Neural cell (in vitro differentiated cells): ENCODE measurements at regions not wholly inside any gene's neighbourhood (a gene's known extent, or its start where the extent isn't known, plus 50 kb on each side); places are given as distances from the start of the nearest gene placed in this dataset.
"Not testable (repeated sequence)": the region's sequence is repeated elsewhere in the genome, so short reads cannot be mapped to it uniquely, and the experiment has no call there.

Source experiments
- H2AFZ ChIP-seq: fragments of 200-600, 300-800 bp; sonication (generic), shearing (Covaris generic); 2 replicates; pipeline ENCODE4 v1.6.0; 2014; ENCODE audit warnings: low read depth, mild to moderate bottlenecking, antibody characterized with exemption, low read length, moderate library complexity
- H3F3A ChIP-seq: fragments of 200-600 bp; shearing (Covaris generic); 2 replicates; pipeline ENCODE4 v1.6.1; 2016; ENCODE audit warnings: mild to moderate bottlenecking, moderate library complexity, mixed read lengths, antibody characterized with exemption, low read length; ENCODE audit not compliant: insufficient read depth, poor library complexity, severe bottlenecking
- H3K27ac ChIP-seq: fragments of 200-600, 300-800 bp; sonication (generic), shearing (Covaris generic); 2 replicates; pipeline ENCODE4 v1.5.1; 2014; ENCODE audit warnings: mild to moderate bottlenecking, low read length, moderate library complexity
- H3K27me3 ChIP-seq: fragments of 300-800, 200-600 bp; sonication (generic), shearing (Covaris generic); 2 replicates; pipeline ENCODE4 v1.6.0; 2014; ENCODE audit warnings: mild to moderate bottlenecking, low read depth, low read length, moderate library complexity; ENCODE audit not compliant: insufficient read depth
- H3K36me3 ChIP-seq: fragments of 300-800, 200-600 bp; sonication (generic), shearing (Covaris generic); 2 replicates; pipeline ENCODE4 v1.5.1; 2014; ENCODE audit warnings: mild to moderate bottlenecking, antibody characterized with exemption, low read length, moderate library complexity; ENCODE audit not compliant: insufficient read depth
- H3K4me2 ChIP-seq: fragments of 300-800, 200-600 bp; sonication (generic), shearing (Covaris generic); 2 replicates; pipeline ENCODE4 v1.6.0; 2014; ENCODE audit warnings: mild to moderate bottlenecking, low read length
- H3K4me3 ChIP-seq: fragments of 300-800, 200-600 bp; sonication (generic), shearing (Covaris generic); 2 replicates; pipeline ENCODE4 v1.5.1; 2014; ENCODE audit warnings: mild to moderate bottlenecking, low read length, moderate library complexity
- H3K79me2 ChIP-seq: fragments of 200-600 bp; shearing (Covaris generic); replicated peaks from 2 replicates; pipeline ENCODE4 v1.6.0; 2014; ENCODE audit warnings: mild to moderate bottlenecking, low read length, moderate library complexity; ENCODE audit not compliant: insufficient read depth
- H3K9ac ChIP-seq: fragments of 300-800, 200-600 bp; sonication (generic), shearing (Covaris generic); 2 replicates; pipeline ENCODE4 v1.6.1; 2016; ENCODE audit warnings: mild to moderate bottlenecking, low read length, mixed read lengths
- H3K9me2 ChIP-seq: fragments of 200-600 bp; shearing (Covaris generic); 2 replicates; pipeline ENCODE4 v1.6.1; 2016; ENCODE audit warnings: mild to moderate bottlenecking, low read length, mixed read lengths; ENCODE audit not compliant: insufficient read depth
- H3K9me3 ChIP-seq: fragments of 200-600, 300-800 bp; sonication (generic), shearing (Covaris generic); 2 replicates; pipeline ENCODE4 v1.6.1; 2016; ENCODE audit warnings: mild to moderate bottlenecking, mixed run types, low read length, moderate library complexity, mixed read lengths
- H4K20me1 ChIP-seq: fragments of 200-600 bp; shearing (Covaris generic); 2 replicates; pipeline ENCODE4 v1.6.1; 2016; ENCODE audit warnings: mild to moderate bottlenecking, mixed run types; ENCODE audit not compliant: insufficient read depth
- EP300 ChIP-seq: fragments of 450-650 bp; conservative IDR thresholded peaks from 2 replicates; pipeline ENCODE4 v1.6.1; 2014; ENCODE audit warnings: antibody characterized with exemption, mild to moderate bottlenecking, moderate library complexity; ENCODE audit not compliant: poor library complexity, severe bottlenecking
- EZH2 ChIP-seq: fragments of 200-600, 300-800 bp; shearing (Covaris generic), sonication (generic); IDR thresholded peaks from 2 replicates; pipeline ENCODE4 v1.6.1; 2014; ENCODE audit warnings: antibody characterized with exemption, low read length, borderline replicate concordance, mild to moderate bottlenecking; ENCODE audit not compliant: insufficient read depth, poor library complexity, severe bottlenecking
- MXI1 ChIP-seq: fragments of 450-650 bp; conservative IDR thresholded peaks from 2 replicates; pipeline ENCODE4 v1.6.1; 2014; ENCODE audit warnings: antibody characterized with exemption, mild to moderate bottlenecking; ENCODE audit not compliant: poor library complexity, severe bottlenecking
- POLR2AphosphoS5 ChIP-seq: IDR thresholded peaks from 2 replicates; pipeline ENCODE4 v1.6.1; 2012
- RAD21 ChIP-seq: fragments of 450-650 bp; conservative IDR thresholded peaks from 2 replicates; pipeline ENCODE4 v1.6.1; 2014; ENCODE audit warnings: antibody characterized with exemption, mild to moderate bottlenecking, moderate library complexity
- SMC3 ChIP-seq: fragments of 450-650 bp; conservative IDR thresholded peaks from 2 replicates; pipeline ENCODE4 v1.6.1; 2014; ENCODE audit warnings: antibody characterized with exemption, mild to moderate bottlenecking, moderate library complexity; ENCODE audit not compliant: poor library complexity
- TAF1 ChIP-seq: IDR thresholded peaks from 2 replicates; pipeline ENCODE4 v1.6.1; 2012; ENCODE audit warnings: low read depth
- TF ChIP-seq, protein P1 (sequence below): IDR thresholded peaks from 2 replicates; pipeline ENCODE4 v1.6.1; 2012; ENCODE audit warnings: borderline replicate concordance
- TF ChIP-seq, protein P2 (sequence below): fragments of 450-650 bp; IDR thresholded peaks from 2 replicates; pipeline ENCODE4 v1.5.1; 2014; ENCODE audit warnings: antibody characterized with exemption, mild to moderate bottlenecking, moderate library complexity; ENCODE audit not compliant: poor library complexity, severe bottlenecking

DNA sequence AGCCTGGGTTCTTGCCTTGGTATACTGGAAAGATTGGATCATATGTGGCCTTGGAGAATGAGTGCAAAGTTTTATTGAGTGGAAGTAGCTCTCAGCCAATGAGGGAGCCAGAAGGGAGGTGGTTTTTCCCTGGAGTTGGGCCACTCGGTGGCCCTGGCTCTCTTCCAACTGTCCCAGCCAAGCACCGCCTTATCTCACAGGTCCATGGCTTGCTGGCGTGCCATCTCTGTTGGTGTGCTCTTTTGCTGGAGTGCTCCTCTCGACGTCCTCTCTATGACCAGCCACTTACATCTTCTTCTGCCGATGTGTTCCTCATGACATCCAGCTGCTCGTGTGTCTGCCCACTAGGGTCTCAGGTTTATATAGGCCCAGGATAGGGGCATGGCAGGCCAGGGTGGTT, 505.9 kb upstream of the SYNCRIP start:
- Histone ChIP-seq H3K9me2 (no peaks in the 10 kb centered on the region), H3K27ac (no peak overlapping the region), H3K4me3 (no peak overlapping the region), H3K9me3 (no peaks in the 10 kb centered on the region), H3K79me2 (no peaks in the 10 kb centered on the region), H3K27me3 (no peaks in the 10 kb centered on the region), H2AFZ (no peak overlapping the region), H3K4me2 (no peak overlapping the region), H3K36me3 (no peaks in the 10 kb centered on the region), H3F3A (no peaks in the 10 kb centered on the region), H3K9ac (no peak overlapping the region), H4K20me1 (no peaks in the 10 kb centered on the region)
- no peak for TF ChIP-seq POLR2AphosphoS5
- TF ChIP-seq, protein P1, sequence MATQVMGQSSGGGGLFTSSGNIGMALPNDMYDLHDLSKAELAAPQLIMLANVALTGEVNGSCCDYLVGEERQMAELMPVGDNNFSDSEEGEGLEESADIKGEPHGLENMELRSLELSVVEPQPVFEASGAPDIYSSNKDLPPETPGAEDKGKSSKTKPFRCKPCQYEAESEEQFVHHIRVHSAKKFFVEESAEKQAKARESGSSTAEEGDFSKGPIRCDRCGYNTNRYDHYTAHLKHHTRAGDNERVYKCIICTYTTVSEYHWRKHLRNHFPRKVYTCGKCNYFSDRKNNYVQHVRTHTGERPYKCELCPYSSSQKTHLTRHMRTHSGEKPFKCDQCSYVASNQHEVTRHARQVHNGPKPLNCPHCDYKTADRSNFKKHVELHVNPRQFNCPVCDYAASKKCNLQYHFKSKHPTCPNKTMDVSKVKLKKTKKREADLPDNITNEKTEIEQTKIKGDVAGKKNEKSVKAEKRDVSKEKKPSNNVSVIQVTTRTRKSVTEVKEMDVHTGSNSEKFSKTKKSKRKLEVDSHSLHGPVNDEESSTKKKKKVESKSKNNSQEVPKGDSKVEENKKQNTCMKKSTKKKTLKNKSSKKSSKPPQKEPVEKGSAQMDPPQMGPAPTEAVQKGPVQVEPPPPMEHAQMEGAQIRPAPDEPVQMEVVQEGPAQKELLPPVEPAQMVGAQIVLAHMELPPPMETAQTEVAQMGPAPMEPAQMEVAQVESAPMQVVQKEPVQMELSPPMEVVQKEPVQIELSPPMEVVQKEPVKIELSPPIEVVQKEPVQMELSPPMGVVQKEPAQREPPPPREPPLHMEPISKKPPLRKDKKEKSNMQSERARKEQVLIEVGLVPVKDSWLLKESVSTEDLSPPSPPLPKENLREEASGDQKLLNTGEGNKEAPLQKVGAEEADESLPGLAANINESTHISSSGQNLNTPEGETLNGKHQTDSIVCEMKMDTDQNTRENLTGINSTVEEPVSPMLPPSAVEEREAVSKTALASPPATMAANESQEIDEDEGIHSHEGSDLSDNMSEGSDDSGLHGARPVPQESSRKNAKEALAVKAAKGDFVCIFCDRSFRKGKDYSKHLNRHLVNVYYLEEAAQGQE, result no peak
- no peak for TF ChIP-seq RAD21
- TF ChIP-seq TAF1, result no peak
- TF ChIP-seq MXI1, result no peak
- no peak for TF ChIP-seq EP300
- TF ChIP-seq EZH2, result no peak

DNA sequence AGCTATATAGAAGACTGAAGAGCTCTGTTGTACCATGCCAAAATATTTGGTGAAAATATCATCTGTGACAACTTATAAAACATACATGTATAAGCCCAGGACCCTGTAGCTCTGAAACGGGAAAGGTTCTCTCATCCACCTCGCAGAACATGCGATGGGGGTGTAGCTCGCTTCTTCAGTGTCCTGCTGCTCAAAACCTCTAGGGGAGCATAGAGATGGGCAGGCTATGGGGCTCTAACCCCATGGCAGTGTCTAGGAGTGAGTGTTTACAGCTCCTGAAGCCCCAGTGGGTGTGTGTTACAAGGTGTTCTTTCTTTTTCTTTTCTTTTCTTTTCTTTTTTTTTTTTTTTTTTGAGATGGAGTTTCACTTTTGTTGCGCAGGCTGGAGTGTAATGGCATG, 505.2 kb upstream of the SYNCRIP start:
- Histone ChIP-seq H3K4me2 (no peak overlapping the region), H3K79me2 (no peaks in the 10 kb centered on the region), H3K27ac (no peak overlapping the region), H4K20me1 (no peaks in the 10 kb centered on the region), H3K9me2 (no peaks in the 10 kb centered on the region), H3K27me3 (no peaks in the 10 kb centered on the region), H3K4me3 (no peak overlapping the region), H3K9me3 (no peaks in the 10 kb centered on the region), H3K9ac (no peak overlapping the region), H2AFZ (no peak overlapping the region), H3K36me3 (no peaks in the 10 kb centered on the region), H3F3A (no peaks in the 10 kb centered on the region)
- TF ChIP-seq, protein P2, sequence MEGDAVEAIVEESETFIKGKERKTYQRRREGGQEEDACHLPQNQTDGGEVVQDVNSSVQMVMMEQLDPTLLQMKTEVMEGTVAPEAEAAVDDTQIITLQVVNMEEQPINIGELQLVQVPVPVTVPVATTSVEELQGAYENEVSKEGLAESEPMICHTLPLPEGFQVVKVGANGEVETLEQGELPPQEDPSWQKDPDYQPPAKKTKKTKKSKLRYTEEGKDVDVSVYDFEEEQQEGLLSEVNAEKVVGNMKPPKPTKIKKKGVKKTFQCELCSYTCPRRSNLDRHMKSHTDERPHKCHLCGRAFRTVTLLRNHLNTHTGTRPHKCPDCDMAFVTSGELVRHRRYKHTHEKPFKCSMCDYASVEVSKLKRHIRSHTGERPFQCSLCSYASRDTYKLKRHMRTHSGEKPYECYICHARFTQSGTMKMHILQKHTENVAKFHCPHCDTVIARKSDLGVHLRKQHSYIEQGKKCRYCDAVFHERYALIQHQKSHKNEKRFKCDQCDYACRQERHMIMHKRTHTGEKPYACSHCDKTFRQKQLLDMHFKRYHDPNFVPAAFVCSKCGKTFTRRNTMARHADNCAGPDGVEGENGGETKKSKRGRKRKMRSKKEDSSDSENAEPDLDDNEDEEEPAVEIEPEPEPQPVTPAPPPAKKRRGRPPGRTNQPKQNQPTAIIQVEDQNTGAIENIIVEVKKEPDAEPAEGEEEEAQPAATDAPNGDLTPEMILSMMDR, result no peak
- TF ChIP-seq MXI1 (no peak), RAD21 (no peak), EZH2 (no peak), TAF1 (no peak), EP300 (no peak), SMC3 (no peak)

DNA sequence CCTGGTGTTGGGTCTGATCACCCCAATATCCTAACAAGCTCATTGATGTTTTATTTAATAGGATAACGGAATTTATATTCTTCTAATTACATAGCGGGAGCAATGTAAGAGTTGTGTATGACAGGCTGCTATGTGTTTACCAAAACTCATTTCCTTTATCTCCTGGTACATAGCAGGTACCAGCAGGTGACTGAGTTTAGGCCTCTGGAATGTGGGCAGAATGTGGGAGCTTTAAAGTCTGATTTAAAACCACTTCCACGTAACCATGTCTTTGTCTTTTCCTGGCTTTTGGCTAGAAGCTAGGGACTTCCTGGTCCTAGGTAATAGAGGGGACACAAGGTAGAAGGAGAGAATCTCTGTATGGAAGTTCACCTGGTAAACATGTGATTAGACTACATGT, 504.6 kb upstream of the SYNCRIP start:
- no peak overlapping the region for H3K4me3 ChIP-seq
- no peaks in the 10 kb centered on the region for H3F3A ChIP-seq
- H3K27me3 ChIP-seq, result no peaks in the 10 kb centered on the region
- H3K27ac ChIP-seq, result no peak overlapping the region
- H3K4me2 ChIP-seq, result no peak overlapping the region
- H3K79me2 ChIP-seq, result no peaks in the 10 kb centered on the region
- TF ChIP-seq MXI1 (no peak), TAF1 (no peak), SMC3 (no peak)
- TF ChIP-seq, protein P2, result no peak
- no peak overlapping the region for H2AFZ ChIP-seq
- H3K9ac ChIP-seq, result no peak overlapping the region
- H3K9me3 ChIP-seq, result no peaks in the 10 kb centered on the region
- H3K9me2 ChIP-seq, result no peaks in the 10 kb centered on the region
- H3K36me3 ChIP-seq, result no peaks in the 10 kb centered on the region
- H4K20me1 ChIP-seq, result no peaks in the 10 kb centered on the region

DNA sequence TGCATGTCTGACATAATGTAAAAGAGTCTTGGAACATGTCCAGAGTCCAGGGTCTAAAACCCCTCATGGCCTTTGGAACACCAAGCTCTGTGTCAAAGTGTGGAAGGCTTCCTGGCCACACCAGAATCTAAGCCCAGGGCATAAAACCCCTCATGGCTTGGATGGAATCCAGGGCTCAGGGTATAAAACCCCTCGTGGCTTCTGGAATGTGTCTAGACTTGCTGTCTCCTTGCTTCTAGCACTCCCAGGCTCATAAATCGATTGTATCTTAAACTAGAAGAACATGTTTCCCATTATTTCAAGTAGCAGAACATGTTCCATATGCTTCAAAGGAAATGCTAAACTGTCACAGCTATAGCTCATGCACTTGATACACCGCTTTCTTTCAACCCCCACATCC, 504.1 kb upstream of the SYNCRIP start:
- H3K79me2 ChIP-seq, H3F3A ChIP-seq, H3K9me2 ChIP-seq: not testable (repeated sequence)

More for the DNA sequence above, 504.1 kb upstream of the SYNCRIP start:
- not testable (repeated sequence) for H3K4me2 ChIP-seq, H3K36me3 ChIP-seq, H3K4me3 ChIP-seq, H3K9me3 ChIP-seq, H3K27ac ChIP-seq, H2AFZ ChIP-seq, H3K27me3 ChIP-seq, H4K20me1 ChIP-seq, H3K9ac ChIP-seq
